ENCODE measurements at regions not wholly inside any gene's neighbourhood (a gene's known extent, or its start where the extent isn't known, plus 50 kb on each side); places are given as distances from the start of the nearest gene placed in this dataset.

DNA sequence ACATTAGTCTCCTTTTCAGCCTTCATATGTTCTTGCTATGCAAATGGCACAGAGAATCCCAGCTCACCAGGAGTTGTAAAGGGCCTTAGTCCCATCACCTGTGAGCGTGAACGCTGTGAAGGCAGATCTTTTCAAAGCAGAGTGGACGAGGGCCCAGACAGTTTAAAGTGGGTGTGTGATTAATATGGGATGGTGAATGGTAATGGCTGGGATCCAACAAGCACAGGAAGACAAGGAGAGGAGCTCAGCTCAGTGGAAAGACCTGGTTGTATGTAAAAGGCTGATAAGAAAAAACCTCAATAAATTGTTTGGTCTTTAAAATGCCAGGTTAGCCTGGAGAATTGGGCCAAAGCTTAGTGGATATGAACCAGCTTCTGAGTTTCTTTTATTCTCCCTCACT is 326.2 kb downstream of the NYAP2 start:
- H3K4me3 Mint-ChIP-seq (ENCODE audit: unreplicated experiment) = no peak overlapping the region
- intact Hi-C loops (cut with micrococcal nuclease) = no loop called here
- ChIA-PET CTCF (no interaction called here), POLR2A (interaction anchor here (0.7 to 1.2 kb wide), 2 partner anchors 10 to 42 kb away, joined by 3 to 4 read pairs; no protein-coding TSS in a partner anchor)
- H3K4me1 Mint-ChIP-seq (ENCODE audit: insufficient read depth, unreplicated experiment) = no peaks in the 10 kb centered on the region
- H3K27me3 Mint-ChIP-seq (ENCODE audit: insufficient read depth, unreplicated experiment) = no peaks in the 10 kb centered on the region
- TF ChIP-seq, protein P1, sequence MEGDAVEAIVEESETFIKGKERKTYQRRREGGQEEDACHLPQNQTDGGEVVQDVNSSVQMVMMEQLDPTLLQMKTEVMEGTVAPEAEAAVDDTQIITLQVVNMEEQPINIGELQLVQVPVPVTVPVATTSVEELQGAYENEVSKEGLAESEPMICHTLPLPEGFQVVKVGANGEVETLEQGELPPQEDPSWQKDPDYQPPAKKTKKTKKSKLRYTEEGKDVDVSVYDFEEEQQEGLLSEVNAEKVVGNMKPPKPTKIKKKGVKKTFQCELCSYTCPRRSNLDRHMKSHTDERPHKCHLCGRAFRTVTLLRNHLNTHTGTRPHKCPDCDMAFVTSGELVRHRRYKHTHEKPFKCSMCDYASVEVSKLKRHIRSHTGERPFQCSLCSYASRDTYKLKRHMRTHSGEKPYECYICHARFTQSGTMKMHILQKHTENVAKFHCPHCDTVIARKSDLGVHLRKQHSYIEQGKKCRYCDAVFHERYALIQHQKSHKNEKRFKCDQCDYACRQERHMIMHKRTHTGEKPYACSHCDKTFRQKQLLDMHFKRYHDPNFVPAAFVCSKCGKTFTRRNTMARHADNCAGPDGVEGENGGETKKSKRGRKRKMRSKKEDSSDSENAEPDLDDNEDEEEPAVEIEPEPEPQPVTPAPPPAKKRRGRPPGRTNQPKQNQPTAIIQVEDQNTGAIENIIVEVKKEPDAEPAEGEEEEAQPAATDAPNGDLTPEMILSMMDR (IDR thresholded peaks at IDR 0.05; ENCODE audit: unreplicated experiment) = no peak
- no peaks in the 10 kb centered on the region for H3K9me3 Mint-ChIP-seq (ENCODE audit: unreplicated experiment)
- no peak overlapping the region for H3K27ac Mint-ChIP-seq (ENCODE audit: low read depth, unreplicated experiment)
- H3K36me3 Mint-ChIP-seq (ENCODE audit: insufficient read depth, unreplicated experiment) = no peaks in the 10 kb centered on the region
- BruUV-seq (replicated peaks) = no TSS peak
- no peak for DNase-seq (ENCODE audit: unreplicated experiment)

Small RNA genes lying in the stretch of these regions (microRNA-seq; reads per million reads assigned to microRNA genes)
- 0.53 reads per million for gene MIR5702

Data from MCF 10A (cell line).